ENCODE measurements at regions not wholly inside any gene's neighbourhood (a gene's known extent, or its start where the extent isn't known, plus 50 kb on each side); places are given as distances from the start of the nearest gene placed in this dataset.

DNA sequence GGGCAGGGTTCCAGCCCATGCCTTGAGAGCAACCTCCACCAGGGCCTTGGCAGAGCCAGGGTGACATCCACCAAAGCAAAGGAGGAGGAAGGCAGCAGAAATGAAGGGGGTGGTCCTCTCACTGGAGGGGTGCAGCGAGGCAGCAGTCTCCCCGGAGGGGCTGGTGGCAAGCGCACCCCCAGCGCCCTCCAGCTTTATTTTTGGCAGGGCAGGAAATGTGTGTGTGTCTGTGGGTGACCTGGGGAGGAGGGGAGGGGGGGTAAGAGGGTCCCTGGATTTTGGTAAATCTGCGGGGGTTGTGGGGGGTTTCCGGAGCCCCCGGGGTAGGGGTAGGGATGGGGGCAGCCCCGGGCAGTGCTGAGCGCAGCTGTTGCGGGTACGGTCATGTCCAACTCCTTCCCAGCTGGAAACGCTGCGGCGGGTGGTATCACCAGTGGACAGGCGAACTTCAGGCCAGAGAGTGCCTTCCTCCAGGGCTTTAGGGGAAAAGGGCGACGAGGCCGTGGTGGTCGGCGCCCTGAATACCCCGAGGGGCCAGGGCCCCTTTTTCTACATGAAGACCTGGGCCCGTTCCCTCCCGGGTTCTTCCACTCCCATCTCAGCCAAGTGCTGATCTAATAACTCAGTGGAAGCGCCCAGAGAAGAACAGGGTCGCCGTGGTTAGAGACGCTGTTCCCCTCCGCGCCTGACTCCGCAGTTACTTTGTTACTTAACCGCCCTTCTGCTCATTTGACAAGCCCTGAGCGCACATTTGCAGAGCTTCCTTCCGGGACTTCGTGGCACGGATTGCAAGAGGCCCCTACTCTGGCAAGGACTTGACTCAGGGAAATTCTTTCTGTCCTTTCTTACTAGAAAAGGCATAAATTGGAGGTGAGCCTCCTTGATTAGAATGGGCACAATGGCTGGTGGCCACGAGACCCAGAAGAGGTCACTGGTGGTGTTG is 55.2 kb downstream of the FOS start:
- H3K4me3 ChIP-seq (ENCODE audit: low read length), result peak overlapping the region; percentile 21; the same call in 1 of the 2 replicates
- no peak for DNase-seq

DNA sequence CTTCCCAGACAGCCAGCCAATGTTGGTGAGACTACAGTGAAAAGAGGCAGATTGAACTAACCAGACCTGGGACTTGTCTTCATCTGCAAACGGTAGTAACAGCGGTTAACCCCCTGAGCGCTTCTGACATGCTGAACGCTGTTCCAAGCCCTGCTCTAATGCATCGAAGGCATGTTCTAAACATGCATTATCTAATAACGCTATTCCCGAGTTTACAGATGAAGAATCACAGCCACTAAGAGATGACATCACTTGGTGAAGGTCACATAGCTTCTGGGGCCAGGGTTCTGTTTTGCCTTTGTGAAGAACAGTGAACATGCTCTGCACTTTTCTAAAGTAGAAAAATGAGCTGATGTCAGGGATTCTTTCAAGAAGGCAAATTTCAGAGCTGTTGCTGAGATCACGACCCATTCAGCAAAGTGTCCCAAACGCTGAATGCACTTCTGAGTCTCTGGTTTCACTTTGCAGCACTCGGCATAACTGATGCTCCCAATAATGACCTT is 56.0 kb downstream of the FOS start:
- TF ChIP-seq, protein P1, sequence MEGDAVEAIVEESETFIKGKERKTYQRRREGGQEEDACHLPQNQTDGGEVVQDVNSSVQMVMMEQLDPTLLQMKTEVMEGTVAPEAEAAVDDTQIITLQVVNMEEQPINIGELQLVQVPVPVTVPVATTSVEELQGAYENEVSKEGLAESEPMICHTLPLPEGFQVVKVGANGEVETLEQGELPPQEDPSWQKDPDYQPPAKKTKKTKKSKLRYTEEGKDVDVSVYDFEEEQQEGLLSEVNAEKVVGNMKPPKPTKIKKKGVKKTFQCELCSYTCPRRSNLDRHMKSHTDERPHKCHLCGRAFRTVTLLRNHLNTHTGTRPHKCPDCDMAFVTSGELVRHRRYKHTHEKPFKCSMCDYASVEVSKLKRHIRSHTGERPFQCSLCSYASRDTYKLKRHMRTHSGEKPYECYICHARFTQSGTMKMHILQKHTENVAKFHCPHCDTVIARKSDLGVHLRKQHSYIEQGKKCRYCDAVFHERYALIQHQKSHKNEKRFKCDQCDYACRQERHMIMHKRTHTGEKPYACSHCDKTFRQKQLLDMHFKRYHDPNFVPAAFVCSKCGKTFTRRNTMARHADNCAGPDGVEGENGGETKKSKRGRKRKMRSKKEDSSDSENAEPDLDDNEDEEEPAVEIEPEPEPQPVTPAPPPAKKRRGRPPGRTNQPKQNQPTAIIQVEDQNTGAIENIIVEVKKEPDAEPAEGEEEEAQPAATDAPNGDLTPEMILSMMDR (IDR thresholded peaks at IDR 0.05; ENCODE audit: low read length), result no peak
- TF ChIP-seq EZH2 (optimal IDR thresholded peaks at IDR 0.05; ENCODE audit: low read depth, low read length), result no peak
- TF ChIP-seq EZH2phosphoT487 (IDR thresholded peaks at IDR 0.05; ENCODE audit: low read length), result no peak
- Histone ChIP-seq H3K4me2 (ENCODE audit: low read depth, low read length) (peak overlapping the region; percentile 52; the same call in 1 of the 2 replicates), H3K9me2 (replicated peaks; ENCODE audit: insufficient read depth, low read length) (no peaks in the 10 kb centered on the region), H3K4me3 (ENCODE audit: low read length) (peak overlapping the region; percentile 21; the same call in 1 of the 2 replicates), H3K27me3 (replicated peaks; ENCODE audit: insufficient read depth, low read length) (no peaks in the 10 kb centered on the region), H3K9me3 (replicated peaks; ENCODE audit: insufficient read depth, low read length) (no peaks in the 10 kb centered on the region), H4K20me1 (ENCODE audit: insufficient read depth, low read length) (no peaks in the 10 kb centered on the region), H3K36me3 (replicated peaks; ENCODE audit: insufficient read depth, low read length) (no peaks in the 10 kb centered on the region), H3K79me2 (ENCODE audit: low read length) (no peaks in the 10 kb centered on the region), H3K9ac (ENCODE audit: low read length) (no peak overlapping the region), H3F3A (ENCODE audit: insufficient read depth, low read length) (no peaks in the 10 kb centered on the region), H3K27ac (ENCODE audit: low read length) (no peak overlapping the region), H2AFZ (ENCODE audit: low read length) (peak overlapping the region; percentile 53), H3K4me1 (ENCODE audit: low read length) (no peaks in the 10 kb centered on the region)
- peak; percentile 36 for DNase-seq

More for the DNA sequence above, 55.2 kb downstream of the FOS start:
- H3K27me3 ChIP-seq (replicated peaks; ENCODE audit: insufficient read depth, low read length), result no peaks in the 10 kb centered on the region
- no peaks in the 10 kb centered on the region for H3K9me2 ChIP-seq (replicated peaks; ENCODE audit: insufficient read depth, low read length)
- peak overlapping the region; percentile 53 for H2AFZ ChIP-seq (ENCODE audit: low read length)
- H3K4me2 ChIP-seq (ENCODE audit: low read depth, low read length), result peak overlapping the region; percentile 52; the same call in 1 of the 2 replicates
- no peaks in the 10 kb centered on the region for H3K79me2 ChIP-seq (ENCODE audit: low read length)
- no peak overlapping the region for H3K27ac ChIP-seq (ENCODE audit: low read length)
- no peaks in the 10 kb centered on the region for H3K4me1 ChIP-seq (ENCODE audit: low read length)
- TF ChIP-seq EZH2 (optimal IDR thresholded peaks at IDR 0.05; ENCODE audit: low read depth, low read length) (no peak), EZH2phosphoT487 (IDR thresholded peaks at IDR 0.05; ENCODE audit: low read length) (no peak)
- TF ChIP-seq, protein P1 (IDR thresholded peaks at IDR 0.05; ENCODE audit: low read length), result no peak
- no peak overlapping the region for H3K9ac ChIP-seq (ENCODE audit: low read length)
- no peaks in the 10 kb centered on the region for H4K20me1 ChIP-seq (ENCODE audit: insufficient read depth, low read length)
- no peaks in the 10 kb centered on the region for H3K9me3 ChIP-seq (replicated peaks; ENCODE audit: insufficient read depth, low read length)
- no peaks in the 10 kb centered on the region for H3F3A ChIP-seq (ENCODE audit: insufficient read depth, low read length)
- no peaks in the 10 kb centered on the region for H3K36me3 ChIP-seq (replicated peaks; ENCODE audit: insufficient read depth, low read length)

DNA sequence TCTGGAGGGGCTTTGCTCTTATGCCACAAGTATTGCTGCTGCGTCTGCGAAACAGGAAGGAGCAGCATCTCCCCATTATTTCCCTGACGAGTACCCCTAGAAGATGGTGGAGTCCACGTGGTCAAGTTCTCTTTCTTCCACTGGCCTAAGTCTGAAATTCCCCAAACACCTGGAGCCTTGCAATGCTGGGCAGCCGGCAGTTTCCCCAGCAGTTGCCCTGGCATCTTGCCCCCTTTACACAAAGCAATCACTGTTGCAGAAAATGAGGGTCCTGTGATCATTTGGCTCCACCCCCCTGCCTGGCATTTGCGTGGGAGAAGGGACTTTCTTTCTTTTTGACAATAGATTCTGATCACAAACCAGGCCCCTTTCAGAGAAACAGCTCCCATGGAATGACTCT is 56.9 kb downstream of the FOS start:
- Histone ChIP-seq H4K20me1 (ENCODE audit: insufficient read depth, low read length) (no peaks in the 10 kb centered on the region), H3F3A (ENCODE audit: insufficient read depth, low read length) (no peaks in the 10 kb centered on the region), H3K9ac (ENCODE audit: low read length) (no peak overlapping the region), H3K27me3 (replicated peaks; ENCODE audit: insufficient read depth, low read length) (no peaks in the 10 kb centered on the region), H3K36me3 (replicated peaks; ENCODE audit: insufficient read depth, low read length) (no peaks in the 10 kb centered on the region), H3K4me1 (ENCODE audit: low read length) (no peaks in the 10 kb centered on the region), H3K4me3 (ENCODE audit: low read length) (no peak overlapping the region), H3K4me2 (ENCODE audit: low read depth, low read length) (no peak overlapping the region), H3K27ac (ENCODE audit: low read length) (no peak overlapping the region), H3K9me2 (replicated peaks; ENCODE audit: insufficient read depth, low read length) (no peaks in the 10 kb centered on the region), H3K9me3 (replicated peaks; ENCODE audit: insufficient read depth, low read length) (no peaks in the 10 kb centered on the region), H2AFZ (ENCODE audit: low read length) (no peak overlapping the region), H3K79me2 (ENCODE audit: low read length) (no peaks in the 10 kb centered on the region)
- TF ChIP-seq EZH2 (optimal IDR thresholded peaks at IDR 0.05; ENCODE audit: low read depth, low read length) (no peak), EZH2phosphoT487 (IDR thresholded peaks at IDR 0.05; ENCODE audit: low read length) (no peak)
- TF ChIP-seq, protein P1 (IDR thresholded peaks at IDR 0.05; ENCODE audit: low read length), result no peak
- DNase-seq, result no peak

All from MM.1S (cell line).